ENCODE measurements at regions not wholly inside any gene's neighbourhood (a gene's known extent, or its start where the extent isn't known, plus 50 kb on each side); places are given as distances from the start of the nearest gene placed in this dataset.

DNA sequence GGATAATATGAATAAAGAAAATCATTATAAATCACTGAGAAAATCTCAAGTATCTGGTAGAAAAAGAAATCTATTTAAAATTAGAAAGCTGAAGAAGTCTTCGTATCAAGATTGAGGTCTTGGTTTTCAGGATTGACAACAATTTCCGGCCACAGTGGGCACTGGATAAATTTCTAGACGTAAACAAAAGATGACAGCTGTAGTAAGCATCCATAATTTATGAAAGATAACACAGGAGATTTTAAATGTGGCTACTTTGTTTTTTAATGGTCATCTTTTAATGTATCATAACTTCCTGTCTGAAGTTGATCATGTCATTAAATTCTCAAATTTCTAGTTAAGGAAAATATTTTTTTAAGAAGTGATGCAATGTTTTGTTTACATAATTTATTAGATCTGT is 444.2 kb downstream of the HTR1B start:
- intact Hi-C loops (cut with DNase I, micrococcal nuclease), result no loop called here
- Mint-ChIP-seq H3K27ac (no peak overlapping the region), H3K27me3 (no peaks in the 10 kb centered on the region), H3K9me3 (peaks cover 12% of the 10 kb centered on the region), H3K4me1 (ENCODE audit: low read depth) (no peaks in the 10 kb centered on the region), H3K36me3 (ENCODE audit: low read depth) (no peaks in the 10 kb centered on the region), H3K4me3 (no peak overlapping the region)
- TF ChIP-seq, protein P1, sequence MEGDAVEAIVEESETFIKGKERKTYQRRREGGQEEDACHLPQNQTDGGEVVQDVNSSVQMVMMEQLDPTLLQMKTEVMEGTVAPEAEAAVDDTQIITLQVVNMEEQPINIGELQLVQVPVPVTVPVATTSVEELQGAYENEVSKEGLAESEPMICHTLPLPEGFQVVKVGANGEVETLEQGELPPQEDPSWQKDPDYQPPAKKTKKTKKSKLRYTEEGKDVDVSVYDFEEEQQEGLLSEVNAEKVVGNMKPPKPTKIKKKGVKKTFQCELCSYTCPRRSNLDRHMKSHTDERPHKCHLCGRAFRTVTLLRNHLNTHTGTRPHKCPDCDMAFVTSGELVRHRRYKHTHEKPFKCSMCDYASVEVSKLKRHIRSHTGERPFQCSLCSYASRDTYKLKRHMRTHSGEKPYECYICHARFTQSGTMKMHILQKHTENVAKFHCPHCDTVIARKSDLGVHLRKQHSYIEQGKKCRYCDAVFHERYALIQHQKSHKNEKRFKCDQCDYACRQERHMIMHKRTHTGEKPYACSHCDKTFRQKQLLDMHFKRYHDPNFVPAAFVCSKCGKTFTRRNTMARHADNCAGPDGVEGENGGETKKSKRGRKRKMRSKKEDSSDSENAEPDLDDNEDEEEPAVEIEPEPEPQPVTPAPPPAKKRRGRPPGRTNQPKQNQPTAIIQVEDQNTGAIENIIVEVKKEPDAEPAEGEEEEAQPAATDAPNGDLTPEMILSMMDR (IDR thresholded peaks at IDR 0.05), result no peak
- POLR2A ChIA-PET, result no interaction called here
- DNase-seq, result no peak
- H3K4me3 ChIP-seq (ENCODE audit: low read length), result no peak overlapping the region
- H3K9me3 ChIP-seq (ENCODE audit: control insufficient read depth in 1 of 2, insufficient read depth in 1 of 2, low read length in 2 of 2), result no peaks in the 10 kb centered on the region
- CTCF ChIA-PET, result no interaction called here
- no peaks in the 10 kb centered on the region for H3K36me3 ChIP-seq (ENCODE audit: insufficient read depth, low read length)
- H3K4me1 ChIP-seq (ENCODE audit: insufficient read depth, low read length), result no peaks in the 10 kb centered on the region
- no peak for ATAC-seq (ENCODE audit: poor library complexity)
- H3K27ac ChIP-seq (ENCODE audit: low read depth in 1 of 2, low read length in 2 of 2), result no peak overlapping the region
- H3K27me3 ChIP-seq (ENCODE audit: control insufficient read depth in 1 of 2, insufficient read depth in 2 of 2, low read length in 2 of 2), result no peaks in the 10 kb centered on the region

DNA sequence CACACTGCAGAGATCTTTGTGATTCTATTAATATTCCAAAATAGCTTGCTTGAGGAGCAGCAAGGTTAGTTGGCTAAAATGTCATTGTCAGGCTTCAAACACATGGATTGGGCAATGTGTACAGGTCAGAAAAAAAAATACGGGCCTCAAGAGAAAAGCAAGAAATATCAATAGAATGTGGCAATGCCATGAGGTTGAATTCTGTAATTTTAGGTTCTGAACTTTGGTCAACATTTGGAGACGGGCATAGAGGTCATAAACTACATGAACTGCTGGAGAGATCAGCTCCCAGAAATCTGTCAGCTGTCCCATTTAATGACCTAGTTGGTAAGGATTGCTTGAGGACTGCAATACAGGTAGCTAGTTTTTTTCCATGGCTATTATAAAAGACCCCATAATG is 445.8 kb downstream of the HTR1B start:
- ChIA-PET POLR2A (no interaction called here), CTCF (no interaction called here)
- DNase-seq, result no peak
- peaks cover 12% of the 10 kb centered on the region for H3K9me3 Mint-ChIP-seq
- no peak overlapping the region for H3K27ac Mint-ChIP-seq
- no peak overlapping the region for H3K4me3 ChIP-seq (ENCODE audit: low read length)
- ATAC-seq (ENCODE audit: poor library complexity), result no peak
- H3K27me3 Mint-ChIP-seq, result no peaks in the 10 kb centered on the region
- no peak overlapping the region for H3K27ac ChIP-seq (ENCODE audit: low read depth in 1 of 2, low read length in 2 of 2)
- no peaks in the 10 kb centered on the region for H3K4me1 ChIP-seq (ENCODE audit: insufficient read depth, low read length)
- no peaks in the 10 kb centered on the region for H3K36me3 Mint-ChIP-seq (ENCODE audit: low read depth)
- no peak overlapping the region for H3K4me3 Mint-ChIP-seq
- intact Hi-C loops (cut with DNase I, micrococcal nuclease), result no loop called here
- H3K36me3 ChIP-seq (ENCODE audit: insufficient read depth, low read length), result no peaks in the 10 kb centered on the region
- H3K27me3 ChIP-seq (ENCODE audit: control insufficient read depth in 1 of 2, insufficient read depth in 2 of 2, low read length in 2 of 2), result no peaks in the 10 kb centered on the region
- no peaks in the 10 kb centered on the region for H3K4me1 Mint-ChIP-seq (ENCODE audit: low read depth)
- TF ChIP-seq, protein P1 (IDR thresholded peaks at IDR 0.05), result no peak
- H3K9me3 ChIP-seq (ENCODE audit: control insufficient read depth in 1 of 2, insufficient read depth in 1 of 2, low read length in 2 of 2), result no peaks in the 10 kb centered on the region

DNA sequence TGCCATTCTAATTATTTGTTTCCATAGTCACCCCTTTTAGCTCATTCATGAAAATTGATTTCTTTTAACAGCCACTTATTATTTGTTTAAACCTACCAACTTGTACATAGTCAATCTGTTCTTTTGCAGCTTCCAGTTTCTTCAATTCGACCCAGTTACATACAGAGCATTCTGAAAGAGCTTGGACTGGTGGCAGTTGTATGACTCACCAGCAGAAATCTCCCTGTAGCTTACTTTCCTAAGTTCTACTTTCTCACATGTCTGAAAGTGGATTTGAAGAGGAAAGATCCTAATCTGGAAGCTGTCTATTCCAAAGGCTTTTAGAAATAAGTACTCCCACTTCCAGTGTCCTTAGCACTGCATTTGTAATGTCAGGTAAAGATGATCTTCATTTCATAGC is 447.9 kb downstream of the HTR1B start:
- Histone ChIP-seq H3K27ac (ENCODE audit: low read depth in 1 of 2, low read length in 2 of 2) (no peak overlapping the region), H3K27me3 (ENCODE audit: control insufficient read depth in 1 of 2, insufficient read depth in 2 of 2, low read length in 2 of 2) (no peaks in the 10 kb centered on the region), H3K36me3 (ENCODE audit: insufficient read depth, low read length) (no peaks in the 10 kb centered on the region), H3K4me3 (ENCODE audit: low read length) (no peak overlapping the region), H3K9me3 (ENCODE audit: control insufficient read depth in 1 of 2, insufficient read depth in 1 of 2, low read length in 2 of 2) (peaks cover 0 to 16% of the 10 kb centered on the region in 2 experiments), H3K4me1 (ENCODE audit: insufficient read depth, low read length) (no peaks in the 10 kb centered on the region)
- H3K4me1 Mint-ChIP-seq (ENCODE audit: low read depth), result no peaks in the 10 kb centered on the region
- intact Hi-C loops (cut with DNase I, micrococcal nuclease), result no loop called here
- H3K9me3 Mint-ChIP-seq, result peaks cover 10% of the 10 kb centered on the region
- H3K4me3 Mint-ChIP-seq, result no peak overlapping the region
- H3K27me3 Mint-ChIP-seq, result no peaks in the 10 kb centered on the region
- DNase-seq (no peak), ATAC-seq (ENCODE audit: poor library complexity) (no peak)
- ChIA-PET POLR2A (no interaction called here), CTCF (no interaction called here)
- no peaks in the 10 kb centered on the region for H3K36me3 Mint-ChIP-seq (ENCODE audit: low read depth)
- no peak overlapping the region for H3K27ac Mint-ChIP-seq
- TF ChIP-seq, protein P1 (IDR thresholded peaks at IDR 0.05), result no peak

Data from CD4-positive, alpha-beta T cell (primary cell).